ENCODE measurements at regions not wholly inside any gene's neighbourhood (a gene's known extent, or its start where the extent isn't known, plus 50 kb on each side); places are given as distances from the start of the nearest gene placed in this dataset.

- H3K4me1 ChIP-seq, result no peaks in the 10 kb centered on the region
- H3K9ac ChIP-seq, result no peak overlapping the region
- no peaks in the 10 kb centered on the region for H3K9me3 ChIP-seq
- no peaks in the 10 kb centered on the region for H3K36me3 ChIP-seq
- H3K27ac ChIP-seq, result no peak overlapping the region
- H4K20me1 ChIP-seq, result no peaks in the 10 kb centered on the region
- no peak for TF ChIP-seq Cebpa-rat (IDR thresholded peaks at IDR 0.05)
- no peaks in the 10 kb centered on the region for H3K27me3 ChIP-seq
- H3K4me3 ChIP-seq, result no peak overlapping the region
- H3K4me2 ChIP-seq, result no peak overlapping the region
These were observed 228.1 kb upstream of the MEF2C start for GRCh38 chr5:89110916-89111646.

DNA sequence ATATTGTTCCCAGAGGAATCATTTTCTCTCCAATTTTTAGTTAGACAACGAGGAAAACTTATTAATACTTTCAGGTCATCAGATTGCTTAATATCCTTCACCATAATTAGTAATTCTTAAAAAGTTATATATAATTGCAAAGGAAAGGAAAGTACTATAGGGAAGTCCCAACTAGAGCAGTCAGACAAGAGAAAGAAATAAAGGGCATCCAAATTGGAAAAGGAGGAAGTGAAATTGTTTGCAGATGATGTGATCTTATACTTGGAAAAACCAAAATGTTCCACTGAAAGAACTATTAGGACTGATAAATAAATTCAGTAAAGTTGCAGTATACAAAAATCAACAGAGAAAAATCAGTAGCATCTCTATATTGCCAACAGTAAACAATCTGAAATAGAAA, 223.5 kb upstream of the MEF2C start:
- H3K9ac ChIP-seq, result no peak overlapping the region
- no peaks in the 10 kb centered on the region for H3K4me1 ChIP-seq
- H3K36me3 ChIP-seq, result no peaks in the 10 kb centered on the region
- H3K4me2 ChIP-seq, result no peak overlapping the region
- no peak for TF ChIP-seq Cebpa-rat (IDR thresholded peaks at IDR 0.05)
- no peak overlapping the region for H3K4me3 ChIP-seq
- no peaks in the 10 kb centered on the region for H3K9me3 ChIP-seq
- H3K27ac ChIP-seq, result no peak overlapping the region
- H3K27me3 ChIP-seq, result no peaks in the 10 kb centered on the region
- H4K20me1 ChIP-seq, result no peaks in the 10 kb centered on the region

GRCh38 chr5:89105836-89106235, 222.9 kb upstream of the MEF2C start:
- Histone ChIP-seq H3K9me3 (no peaks in the 10 kb centered on the region), H3K4me1 (no peaks in the 10 kb centered on the region), H3K27me3 (no peaks in the 10 kb centered on the region), H3K4me3 (no peak overlapping the region), H4K20me1 (no peaks in the 10 kb centered on the region), H3K36me3 (no peaks in the 10 kb centered on the region), H3K9ac (no peak overlapping the region), H3K27ac (no peak overlapping the region), H3K4me2 (no peak overlapping the region)
- no peak for TF ChIP-seq Cebpa-rat (IDR thresholded peaks at IDR 0.05)

DNA sequence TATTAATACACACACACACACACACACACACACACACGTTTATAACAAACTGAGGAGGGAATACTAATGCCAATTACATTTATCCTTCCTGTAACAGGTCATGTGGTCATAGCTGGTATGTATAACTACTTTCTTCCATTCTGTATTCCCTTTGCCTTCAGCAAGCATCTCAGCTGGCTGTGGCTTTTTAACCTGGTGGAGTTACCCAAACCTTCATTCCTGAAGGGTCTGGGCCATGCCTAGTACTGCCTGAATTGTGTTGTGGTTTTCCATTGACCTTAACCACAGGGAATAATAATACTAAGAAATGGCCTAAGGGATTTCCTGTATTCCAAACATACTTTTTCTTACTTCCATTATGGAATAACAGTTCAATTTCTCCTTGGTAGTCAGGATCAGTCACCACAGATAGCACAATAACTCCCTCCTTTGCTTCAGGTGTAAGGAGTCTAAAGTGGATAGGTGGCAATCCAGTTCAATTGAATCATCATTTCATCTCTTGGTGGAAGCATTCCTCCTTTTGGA, 222.2 kb upstream of the MEF2C start:
- no peaks in the 10 kb centered on the region for H3K4me1 ChIP-seq
- no peaks in the 10 kb centered on the region for H3K9me3 ChIP-seq
- TF ChIP-seq Cebpa-rat (IDR thresholded peaks at IDR 0.05), result no peak

DNA sequence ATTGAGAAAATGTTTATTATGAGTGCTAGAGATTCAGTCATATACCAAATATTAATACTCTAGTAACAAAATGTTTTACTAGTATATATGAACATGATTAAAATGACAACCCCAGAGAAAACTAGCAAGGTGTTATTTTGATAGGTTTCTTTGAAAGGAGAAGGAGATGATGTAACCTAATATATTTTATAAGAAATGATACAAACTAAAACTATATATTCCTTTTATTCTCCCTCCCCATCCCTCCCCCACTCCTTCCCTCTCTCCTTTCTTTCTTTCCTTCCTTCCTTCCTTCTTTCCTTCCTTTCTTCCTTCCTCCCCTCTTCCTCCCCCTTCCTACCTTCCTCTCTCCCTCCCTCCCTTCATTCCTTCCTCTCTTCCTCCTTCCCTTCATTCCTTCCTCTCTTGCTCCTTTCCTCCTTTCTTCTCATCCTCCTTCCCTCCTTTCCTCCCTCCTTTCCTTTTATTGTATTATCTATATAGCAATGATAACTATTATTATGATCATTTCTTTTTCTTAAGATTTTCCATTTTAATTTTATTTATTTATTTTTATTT, 215.3 kb upstream of the MEF2C start:
- Histone ChIP-seq H3K36me3 (no peaks in the 10 kb centered on the region), H3K4me2 (no peak overlapping the region), H4K20me1 (no peaks in the 10 kb centered on the region), H3K9me3 (peaks cover 4% of the 10 kb centered on the region; the same call in 1 of the 2 replicates), H3K27me3 (no peaks in the 10 kb centered on the region), H3K9ac (no peak overlapping the region), H3K4me1 (no peaks in the 10 kb centered on the region), H3K27ac (no peak overlapping the region), H3K4me3 (no peak overlapping the region)
- TF ChIP-seq Cebpa-rat (IDR thresholded peaks at IDR 0.05), result no peak

More for the DNA sequence above, 222.2 kb upstream of the MEF2C start:
- Histone ChIP-seq H3K27me3 (no peaks in the 10 kb centered on the region), H3K4me2 (no peak overlapping the region), H3K27ac (no peak overlapping the region), H3K36me3 (no peaks in the 10 kb centered on the region), H4K20me1 (no peaks in the 10 kb centered on the region), H3K4me3 (no peak overlapping the region), H3K9ac (no peak overlapping the region)

DNA sequence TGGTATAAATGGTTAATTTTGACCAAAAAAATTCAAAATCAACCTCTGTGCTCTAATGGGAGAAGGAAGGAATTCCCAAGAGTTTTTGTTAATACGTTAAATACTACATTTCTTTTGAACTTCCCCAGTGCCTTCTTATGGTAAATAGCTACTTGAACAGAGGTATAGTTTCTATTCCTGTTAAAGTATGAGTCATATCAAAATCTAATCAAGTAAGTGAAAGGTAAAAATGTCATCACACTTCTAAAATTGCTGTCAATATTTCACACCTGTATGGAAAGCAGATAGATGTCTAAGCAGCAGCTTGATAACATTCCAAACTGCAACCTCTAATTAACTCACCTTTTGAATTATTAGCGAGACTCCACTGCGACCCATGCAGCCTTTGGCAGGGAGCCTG, 214.1 kb upstream of the MEF2C start:
- H3K9me3 ChIP-seq, result peaks cover 4% of the 10 kb centered on the region; the same call in 1 of the 2 replicates
- no peak overlapping the region for H3K27ac ChIP-seq
- no peaks in the 10 kb centered on the region for H4K20me1 ChIP-seq
- H3K9ac ChIP-seq, result no peak overlapping the region
- H3K4me2 ChIP-seq, result no peak overlapping the region
- H3K36me3 ChIP-seq, result no peaks in the 10 kb centered on the region
- no peak for TF ChIP-seq Cebpa-rat (IDR thresholded peaks at IDR 0.05)
- H3K4me3 ChIP-seq, result no peak overlapping the region
- H3K27me3 ChIP-seq, result no peaks in the 10 kb centered on the region
- H3K4me1 ChIP-seq, result no peaks in the 10 kb centered on the region

DNA sequence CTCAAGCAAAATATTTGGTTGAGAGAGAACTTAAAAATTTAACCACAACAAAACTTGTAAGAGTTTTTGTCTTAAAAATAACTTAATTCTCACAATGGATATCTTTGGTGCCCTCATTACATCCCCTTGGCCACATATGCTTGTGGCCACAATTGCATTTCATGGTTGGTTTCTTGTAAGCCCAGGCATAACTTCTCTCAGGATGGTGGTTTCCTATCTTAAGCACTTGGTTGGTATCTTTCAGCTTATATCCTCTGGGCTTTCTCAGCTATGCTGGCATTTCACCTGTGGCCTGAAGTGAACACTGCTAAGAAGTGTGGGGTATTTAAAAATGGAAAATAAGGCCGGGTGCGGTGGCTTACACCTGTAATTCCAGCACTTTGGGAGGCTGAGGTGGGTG, 212.4 kb upstream of the MEF2C start:
- Histone ChIP-seq H3K4me3 (no peak overlapping the region), H3K27me3 (no peaks in the 10 kb centered on the region), H3K36me3 (no peaks in the 10 kb centered on the region), H3K4me1 (no peaks in the 10 kb centered on the region), H3K4me2 (no peak overlapping the region), H3K9me3 (peaks cover 4% of the 10 kb centered on the region; the same call in 1 of the 2 replicates), H3K9ac (no peak overlapping the region), H3K27ac (no peak overlapping the region), H4K20me1 (no peaks in the 10 kb centered on the region)
- TF ChIP-seq Cebpa-rat (IDR thresholded peaks at IDR 0.05), result no peak

- H3K27me3 ChIP-seq, result no peaks in the 10 kb centered on the region
- H3K36me3 ChIP-seq, result no peaks in the 10 kb centered on the region
- H3K27ac ChIP-seq, result no peak overlapping the region
- no peak for TF ChIP-seq Cebpa-rat (IDR thresholded peaks at IDR 0.05)
- H3K4me2 ChIP-seq, result no peak overlapping the region
- H3K4me3 ChIP-seq, result no peak overlapping the region
- no peak overlapping the region for H3K9ac ChIP-seq
- H3K9me3 ChIP-seq, result no peaks in the 10 kb centered on the region
- H3K4me1 ChIP-seq, result no peaks in the 10 kb centered on the region
- no peaks in the 10 kb centered on the region for H4K20me1 ChIP-seq
These were observed 207.1 kb upstream of the MEF2C start for GRCh38 chr5:89090037-89090436.

DNA sequence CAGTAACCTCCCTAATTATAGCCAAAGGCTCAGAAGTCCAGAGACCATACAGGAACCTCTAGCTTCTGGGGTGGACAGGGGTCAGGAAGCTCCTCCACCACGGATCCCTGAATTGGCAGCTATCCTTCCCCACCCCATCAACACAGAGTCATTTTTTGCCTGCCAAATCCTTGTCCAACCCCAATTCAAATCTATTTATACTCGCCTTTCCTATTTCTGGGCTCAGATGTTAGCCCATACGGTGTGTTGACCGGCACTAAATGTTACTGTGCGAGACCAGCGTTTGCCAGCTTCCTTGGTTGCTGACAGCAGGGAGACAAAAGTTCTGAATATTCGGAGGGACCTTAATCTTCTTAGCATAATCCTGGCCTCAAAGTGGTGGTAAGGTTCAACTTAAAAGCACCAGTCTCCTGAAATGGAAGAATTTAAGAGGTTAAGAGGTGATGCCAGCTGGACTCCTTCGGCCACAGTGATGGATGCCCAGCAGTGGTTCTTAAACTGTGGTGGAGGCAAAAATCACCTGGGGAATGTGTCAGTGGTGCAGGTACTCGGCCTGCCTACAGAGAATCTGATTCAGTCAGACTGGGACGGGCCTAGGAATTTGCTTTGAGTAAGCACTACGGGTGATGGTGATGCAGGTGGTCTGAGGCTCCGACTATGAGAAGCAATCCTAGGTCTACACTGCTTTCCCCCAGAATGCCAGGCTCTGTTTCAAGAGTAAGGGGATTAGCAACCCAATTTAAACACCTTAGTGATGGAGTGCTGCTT, 204.8 kb upstream of the MEF2C start:
- Histone ChIP-seq H4K20me1 (no peaks in the 10 kb centered on the region), H3K27me3 (no peaks in the 10 kb centered on the region), H3K9me3 (no peaks in the 10 kb centered on the region), H3K36me3 (no peaks in the 10 kb centered on the region), H3K27ac (no peak overlapping the region), H3K4me3 (no peak overlapping the region), H3K4me2 (no peak overlapping the region), H3K9ac (no peak overlapping the region), H3K4me1 (no peaks in the 10 kb centered on the region)
- no peak for TF ChIP-seq Cebpa-rat (IDR thresholded peaks at IDR 0.05)

GRCh38 chr5:89087128-89087527, 204.1 kb upstream of the MEF2C start:
- TF ChIP-seq Cebpa-rat (IDR thresholded peaks at IDR 0.05), result no peak
- Histone ChIP-seq H3K9me3 (no peaks in the 10 kb centered on the region), H3K27me3 (no peaks in the 10 kb centered on the region), H3K4me2 (no peak overlapping the region), H4K20me1 (no peaks in the 10 kb centered on the region), H3K4me3 (no peak overlapping the region), H3K9ac (no peak overlapping the region), H3K36me3 (no peaks in the 10 kb centered on the region), H3K4me1 (no peaks in the 10 kb centered on the region), H3K27ac (no peak overlapping the region)
